ENCODE measurements at regions not wholly inside any gene's neighbourhood (a gene's known extent, or its start where the extent isn't known, plus 50 kb on each side); places are given as distances from the start of the nearest gene placed in this dataset.

DNA sequence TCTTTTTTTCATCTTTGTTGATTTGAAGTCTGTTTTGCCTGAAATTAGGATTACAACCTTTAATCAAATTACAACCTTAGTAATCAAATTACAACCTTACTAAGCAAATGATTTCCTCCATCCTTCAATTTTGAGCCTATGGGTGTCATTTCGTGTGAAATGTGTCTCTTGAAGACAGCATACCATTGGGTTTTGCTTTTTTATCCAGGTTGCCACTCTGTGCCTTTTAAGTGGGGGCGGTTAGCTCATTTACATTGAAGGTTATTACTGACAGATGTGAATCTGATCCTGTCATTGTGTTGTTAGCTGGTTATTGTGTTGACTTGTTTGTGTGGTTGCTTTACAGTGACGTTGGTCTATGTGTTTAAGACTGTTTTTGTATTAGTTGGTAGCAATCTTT is 74.8 kb upstream of the BCL9 start:
- no peak for DNase-seq

- no peak for DNase-seq
These were observed 71.2 kb upstream of the BCL9 start for GRCh38 chr1:147470079-147470478.

DNA sequence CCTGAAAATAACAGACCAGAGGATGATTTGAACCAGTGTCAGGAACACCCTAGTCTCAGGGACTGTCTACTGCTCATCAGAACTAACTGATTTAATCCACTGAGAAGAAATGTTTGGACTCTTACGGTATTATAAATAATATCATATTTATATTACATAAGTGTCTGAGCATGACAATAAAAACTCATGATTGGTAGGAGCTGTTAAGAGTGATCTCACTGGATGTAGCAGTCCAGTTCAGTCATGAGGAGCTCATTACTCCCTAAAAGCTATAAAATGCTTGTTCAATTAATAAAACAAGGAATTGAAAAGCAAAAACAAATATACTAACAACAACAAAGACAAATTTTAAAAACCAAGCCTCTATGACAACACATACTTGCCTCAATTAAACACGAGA is 68.8 kb upstream of the BCL9 start:
- no peak for DNase-seq

GRCh38 chr1:147472966-147473732 is 68.2 kb upstream of the BCL9 start:
- DNase-seq = no peak

DNA sequence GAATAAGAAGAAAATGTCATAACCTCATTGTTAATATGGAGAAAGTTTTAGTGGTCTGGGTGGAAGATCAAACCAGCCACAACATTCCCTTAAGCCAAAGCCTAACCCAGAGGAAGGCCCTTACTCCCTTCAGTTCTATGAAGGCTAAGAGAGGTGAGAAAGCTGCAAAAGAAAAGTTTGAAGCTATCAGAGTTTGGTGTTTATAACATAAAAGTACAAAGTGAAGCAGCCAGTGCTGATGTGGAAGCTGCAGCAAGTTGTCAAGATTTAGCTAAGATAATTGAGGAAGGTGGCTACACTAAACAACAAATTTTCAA is 67.6 kb upstream of the BCL9 start:
- DNase-seq = no peak

DNA sequence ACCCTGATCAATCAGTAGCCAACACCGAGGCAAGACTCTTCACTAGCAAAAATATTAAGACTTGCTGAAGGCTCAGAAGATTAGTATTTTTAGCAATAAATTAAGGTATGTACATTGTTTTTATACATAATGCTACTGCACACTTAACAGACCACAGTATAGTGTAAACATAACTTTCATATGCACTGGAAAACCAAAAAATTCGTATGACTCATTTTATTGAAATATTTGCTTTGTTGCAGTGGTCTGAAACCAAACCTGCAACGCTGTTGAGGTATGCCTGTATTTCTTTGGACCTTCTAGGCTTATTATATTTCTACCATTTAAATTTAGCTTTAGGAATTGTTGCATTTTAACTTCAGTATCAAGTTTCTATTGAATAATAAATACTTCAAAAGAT is 65.8 kb upstream of the BCL9 start:
- no peak for DNase-seq

GRCh38 chr1:147478521-147478920 is 62.8 kb upstream of the BCL9 start:
- no peak for DNase-seq

DNA sequence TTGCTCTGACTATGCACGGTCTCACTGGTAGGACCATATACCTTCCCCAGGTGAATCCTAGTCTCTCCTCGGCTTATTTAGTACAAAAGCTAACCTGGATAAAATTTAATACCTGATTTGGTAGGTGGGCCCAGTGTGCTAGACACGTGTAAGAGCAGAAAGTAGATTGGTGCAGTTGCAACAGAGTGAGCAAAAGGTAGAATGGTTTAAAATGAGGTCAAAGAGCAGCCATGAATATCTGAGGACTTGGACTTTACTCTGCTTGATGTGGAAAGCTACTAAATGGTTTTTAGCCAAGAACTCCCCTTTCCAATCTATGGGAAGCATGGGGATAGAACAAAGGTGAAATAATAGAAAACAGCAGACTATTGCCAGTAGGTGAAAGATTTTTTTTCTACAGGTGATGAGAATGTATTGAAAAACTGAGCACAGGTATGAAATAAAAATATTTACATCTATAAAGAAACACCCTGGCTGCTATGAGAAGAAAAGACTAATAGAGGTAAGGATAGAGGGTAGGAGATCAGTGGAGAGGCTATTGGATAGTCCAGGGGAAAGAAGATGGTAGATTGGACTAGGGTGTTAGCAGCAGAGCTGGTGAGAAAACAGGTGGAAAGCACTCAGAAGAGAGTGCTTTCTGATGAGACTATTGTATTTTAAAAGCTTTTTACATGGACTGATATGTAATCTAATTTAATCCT is 61.3 kb upstream of the BCL9 start:
- no peak for DNase-seq

GRCh38 chr1:147480565-147480935 is 60.8 kb upstream of the BCL9 start:
- DNase-seq = no peak

GRCh38 chr1:147486876-147487656 is 54.2 kb upstream of the BCL9 start:
- no peak for DNase-seq

- DNase-seq = no peak
These were observed 50.2 kb upstream of the BCL9 start for GRCh38 chr1:147491098-147491497.

Data from activated CD8-positive, alpha-beta memory T cell treated with anti-CD3 and anti-CD28 coated beads for 24 hours (primary cell).